K562 (cell line): ENCODE measurements at regions not wholly inside any gene's neighbourhood (a gene's known extent, or its start where the extent isn't known, plus 50 kb on each side); places are given as distances from the start of the nearest gene placed in this dataset.

Experiments used
- ATAC-seq: fragments of 200-7000 bp; cut with Tn5 transposase; 3 replicates; pipeline ENCODE4 v1.9.1; 2020; ENCODE audit warnings: moderate library complexity
- BruUV-seq: library from RNA; stranded (reverse); fragments of 400-500 nt; replicated peaks from 2 replicates; lab custom pipeline; 2021; lab: Mats Ljungman, UMichigan
- CTCF ChIA-PET: fragments of 300-600 bp; formaldehyde crosslinking; extraction: SDS; loops from one replicate; lab custom pipeline; 2021; ENCODE audit warnings: low intra/inter-chr PET ratio; lab: Yijun Ruan, JAX
- POLR2A ChIA-PET: fragments of 300-600, 350-650 bp; sonication (Branson Sonifier 250); formaldehyde crosslinking; extraction: SDS; loops from one replicate; lab custom pipeline; 2021; ENCODE audit warnings: antibody characterized with exemption, inconsistent platforms; lab: Yijun Ruan, JAX
- DNase-seq, 4 experiments: peaks; one replicate each; pipeline versions ENCODE4 v3.0.0 to v3.0.0-alpha.2; 2011 to 2018; ENCODE audit warnings: low spot score in 3 of 4, mixed read lengths in 3 of 4; ENCODE audit errors: extremely low read depth in 1 of 4
- FAIRE-seq: peaks from 2 replicates; lab custom pipeline; 2011; peaks lifted over from hg19 to GRCh38; lab: Jason Lieb, UNC
- H2AFZ ChIP-seq: 2 replicates; pipeline ENCODE4 v1.6.0; 2011; ENCODE audit warnings: low read depth, low read length, control low read depth, inconsistent platforms
- H3K27ac ChIP-seq: fragments of 200-600 bp; 3 replicates; pipeline ENCODE4 v1.8.0; 2011; ENCODE audit warnings: low read depth, mild to moderate bottlenecking, control low read depth, inconsistent platforms, low read length, moderate library complexity, mixed read lengths; ENCODE audit errors: extremely low read depth
- H3K27me3 ChIP-seq, 2 experiments: fragments of 300-600 bp in 1 of 2; 2 replicates in 1 of 2; 3 replicates in 1 of 2; pipeline versions ENCODE4 v1.6.0 to v1.8.0; 2011; ENCODE audit warnings: inconsistent platforms in 2 of 2, low read length in 2 of 2, mild to moderate bottlenecking in 1 of 2, mixed read lengths in 1 of 2, moderate library complexity in 1 of 2; ENCODE audit not compliant: control insufficient read depth in 2 of 2, insufficient read depth in 2 of 2
- H3K36me3 ChIP-seq: fragments of 300-600 bp; 3 replicates; pipeline ENCODE4 v1.8.0; 2011; ENCODE audit warnings: mild to moderate bottlenecking, low read length, inconsistent platforms; ENCODE audit not compliant: control insufficient read depth, insufficient read depth
- H3K4me1 ChIP-seq, 2 experiments: fragments of 200-600 bp in 1 of 2; replicated peaks in 1 of 2; 2 replicates in 1 of 2; 3 replicates in 1 of 2; pipeline versions ENCODE4 v1.5.1 to v1.8.0; 2011; ENCODE audit warnings: inconsistent platforms in 2 of 2, low read length in 2 of 2, mild to moderate bottlenecking in 1 of 2, mixed read lengths in 1 of 2, moderate library complexity in 1 of 2; ENCODE audit not compliant: control insufficient read depth in 2 of 2, insufficient read depth in 2 of 2
- H3K4me2 ChIP-seq: 2 replicates; pipeline ENCODE4 v1.6.1; 2011; ENCODE audit warnings: low read length, control low read depth, inconsistent platforms, mixed read lengths; ENCODE audit not compliant: insufficient read depth
- H3K4me3 ChIP-seq: fragments of 200-600 bp; sonication (generic), shearing (Covaris generic); 2 replicates; pipeline ENCODE4 v1.5.1; 2016; ENCODE audit warnings: control low read depth, inconsistent platforms
- H3K79me2 ChIP-seq: fragments of 200-600 bp; 3 replicates; pipeline ENCODE4 v1.8.0; 2011; ENCODE audit warnings: low read length, inconsistent platforms; ENCODE audit not compliant: control insufficient read depth, insufficient read depth
- H3K9ac ChIP-seq, 2 experiments: 2 replicates each; pipeline versions ENCODE4 v1.6.0 to v1.6.1; 2011; ENCODE audit warnings: low read depth in 2 of 2, low read length in 2 of 2, control low read depth in 1 of 2, inconsistent platforms in 1 of 2, mild to moderate bottlenecking in 1 of 2, mixed read lengths in 1 of 2; ENCODE audit not compliant: insufficient read depth in 1 of 2
- H3K9me1 ChIP-seq: one replicate; pipeline ENCODE4 v1.6.0; 2011; ENCODE audit warnings: inconsistent platforms, mild to moderate bottlenecking, low read length, moderate library complexity; ENCODE audit not compliant: control insufficient read depth, insufficient read depth
- H3K9me3 ChIP-seq: replicated peaks from 2 replicates; pipeline ENCODE4 v1.5.1; 2011; ENCODE audit warnings: low read depth, low read length, inconsistent platforms; ENCODE audit not compliant: control insufficient read depth, insufficient read depth
- H4K20me1 ChIP-seq: replicated peaks from 2 replicates; pipeline ENCODE4 v1.6.1; 2011; ENCODE audit warnings: low read length, inconsistent platforms, mixed read lengths; ENCODE audit not compliant: control insufficient read depth, insufficient read depth
- CBFB ChIP-seq: sonication (generic); formaldehyde crosslinking; IDR thresholded peaks from 2 replicates; pipeline ENCODE4 v1.4.0; 2020; ENCODE audit warnings: mild to moderate bottlenecking, missing genetic modification reagents
- CREM ChIP-seq: IDR thresholded peaks from 2 replicates; pipeline ENCODE4 v1.6.1; 2014; ENCODE audit warnings: antibody characterized with exemption, low read depth
- E2F8 ChIP-seq: fragments of 450-650 bp; IDR thresholded peaks from 2 replicates; pipeline ENCODE4 v1.7.1; 2018; ENCODE audit warnings: mild to moderate bottlenecking, low read depth; ENCODE audit not compliant: partially characterized antibody
- MXI1 ChIP-seq: IDR thresholded peaks from 2 replicates; pipeline ENCODE4 v1.6.1; 2011; ENCODE audit warnings: low read depth, mild to moderate bottlenecking, improper control_type of control experiment, low read length
- RFX7 ChIP-seq: fragments of 250-450 bp; sonication (Bioruptor Pico); IDR thresholded peaks from 2 replicates; pipeline ENCODE4 v1.5.1; 2021; ENCODE audit warnings: mild to moderate bottlenecking
- RHOXF2B ChIP-seq: fragments of 250-450 bp; sonication (Bioruptor Pico); conservative IDR thresholded peaks from 2 replicates; pipeline ENCODE4 v1.5.1; 2021
- ZBTB2 ChIP-seq: fragments of 450-650 bp; IDR thresholded peaks from 2 replicates; pipeline ENCODE4 v1.6.1; 2016; ENCODE audit warnings: antibody characterized with exemption
- ZBTB26 ChIP-seq: fragments of 450-650 bp; formaldehyde crosslinking; IDR thresholded peaks from 2 replicates; pipeline ENCODE4 v1.4.0; 2022; ENCODE audit warnings: missing genetic modification characterization
- ZBTB49 ChIP-seq: sonication (generic); formaldehyde crosslinking; IDR thresholded peaks from 2 replicates; pipeline ENCODE4 v1.8.0; 2022; ENCODE audit warnings: missing genetic modification reagents, mild to moderate bottlenecking, borderline replicate concordance
- ZEB2 ChIP-seq: fragments of 450-650 bp; IDR thresholded peaks from 2 replicates; pipeline ENCODE4 v1.6.1; 2016
- in situ Hi-C: fragments of 300-500 bp; cut with MboI; formaldehyde crosslinking; loops from 4 replicates; pipeline ENCODE4 v1.15.0; 2018; ENCODE audit warnings: inconsistent platforms, mixed read lengths
- intact Hi-C: fragments of 100-400 bp; cut with micrococcal nuclease; formaldehyde crosslinking; loops from 2 replicates; pipeline ENCODE4 v1.14.2; 2022

- H3K4me3 ChIP-seq = no peak overlapping the region
- POLR2A ChIA-PET = no interaction called here
- in situ Hi-C loops (no loop called here), intact Hi-C loops (no loop called here)
- H3K79me2 ChIP-seq = no peaks in the 10 kb centered on the region
- no peak for ATAC-seq
- FAIRE-seq = no peak
- H3K4me2 ChIP-seq = no peak overlapping the region
- H2AFZ ChIP-seq = no peak overlapping the region
- H3K4me1 ChIP-seq = no peaks in the 10 kb centered on the region
- no peaks in the 10 kb centered on the region for H4K20me1 ChIP-seq
- H3K9ac ChIP-seq = no peak overlapping the region
- no peaks in the 10 kb centered on the region for H3K27me3 ChIP-seq
- H3K9me1 ChIP-seq = no peaks in the 10 kb centered on the region
- TF ChIP-seq CREM = no peak
- TF ChIP-seq CBFB = no peak
- TF ChIP-seq E2F8 = no peak
- TF ChIP-seq MXI1 = no peak
- no peak for TF ChIP-seq ZEB2
- no peak for TF ChIP-seq ZBTB49
- TF ChIP-seq RHOXF2B (CRISPR knock-in tag) = no peak
- no peak for TF ChIP-seq ZBTB26
- TF ChIP-seq RFX7 = no peak
- no peak for TF ChIP-seq ZBTB2
- no peak for DNase-seq
- BruUV-seq = no TSS peak
- no peaks in the 10 kb centered on the region for H3K36me3 ChIP-seq
- CTCF ChIA-PET = no interaction called here
- no peak overlapping the region for H3K27ac ChIP-seq
- no peaks in the 10 kb centered on the region for H3K9me3 ChIP-seq
Measured at GRCh38 chr5:30662373-30662772, 531.1 kb upstream of the CDH6 start.
